K562 (cell line): ENCODE measurements at regions not wholly inside any gene's neighbourhood (a gene's known extent, or its start where the extent isn't known, plus 50 kb on each side); places are given as distances from the start of the nearest gene placed in this dataset.

ENCODE experiments used
- ATAC-seq: fragments of 200-7000 bp; cut with Tn5 transposase; 3 replicates; pipeline ENCODE4 v1.9.1; 2020; ENCODE audit warnings: moderate library complexity
- BruUV-seq: library from RNA; stranded (reverse); fragments of 400-500 nt; replicated peaks from 2 replicates; lab custom pipeline; 2021; lab: Mats Ljungman, UMichigan
- CTCF ChIA-PET: fragments of 300-600 bp; formaldehyde crosslinking; extraction: SDS; loops from one replicate; lab custom pipeline; 2021; ENCODE audit warnings: low intra/inter-chr PET ratio; lab: Yijun Ruan, JAX
- POLR2A ChIA-PET: fragments of 300-600, 350-650 bp; sonication (Branson Sonifier 250); formaldehyde crosslinking; extraction: SDS; loops from one replicate; lab custom pipeline; 2021; ENCODE audit warnings: antibody characterized with exemption, inconsistent platforms; lab: Yijun Ruan, JAX
- DNase-seq, 4 experiments: peaks; one replicate each; pipeline versions ENCODE4 v3.0.0 to v3.0.0-alpha.2; 2011 to 2018; ENCODE audit warnings: low spot score in 3 of 4, mixed read lengths in 3 of 4; ENCODE audit errors: extremely low read depth in 1 of 4
- FAIRE-seq: peaks from 2 replicates; lab custom pipeline; 2011; peaks lifted over from hg19 to GRCh38; lab: Jason Lieb, UNC
- H2AFZ ChIP-seq: 2 replicates; pipeline ENCODE4 v1.6.0; 2011; ENCODE audit warnings: low read depth, low read length, control low read depth, inconsistent platforms
- H3K27ac ChIP-seq: fragments of 200-600 bp; 3 replicates; pipeline ENCODE4 v1.8.0; 2011; ENCODE audit warnings: low read depth, mild to moderate bottlenecking, control low read depth, inconsistent platforms, low read length, moderate library complexity, mixed read lengths; ENCODE audit errors: extremely low read depth
- H3K27me3 ChIP-seq, 2 experiments: fragments of 300-600 bp in 1 of 2; 2 replicates in 1 of 2; 3 replicates in 1 of 2; pipeline versions ENCODE4 v1.6.0 to v1.8.0; 2011; ENCODE audit warnings: inconsistent platforms in 2 of 2, low read length in 2 of 2, mild to moderate bottlenecking in 1 of 2, mixed read lengths in 1 of 2, moderate library complexity in 1 of 2; ENCODE audit not compliant: control insufficient read depth in 2 of 2, insufficient read depth in 2 of 2
- H3K36me3 ChIP-seq: fragments of 300-600 bp; 3 replicates; pipeline ENCODE4 v1.8.0; 2011; ENCODE audit warnings: mild to moderate bottlenecking, low read length, inconsistent platforms; ENCODE audit not compliant: control insufficient read depth, insufficient read depth
- H3K4me1 ChIP-seq, 2 experiments: fragments of 200-600 bp in 1 of 2; replicated peaks in 1 of 2; 2 replicates in 1 of 2; 3 replicates in 1 of 2; pipeline versions ENCODE4 v1.5.1 to v1.8.0; 2011; ENCODE audit warnings: inconsistent platforms in 2 of 2, low read length in 2 of 2, mild to moderate bottlenecking in 1 of 2, mixed read lengths in 1 of 2, moderate library complexity in 1 of 2; ENCODE audit not compliant: control insufficient read depth in 2 of 2, insufficient read depth in 2 of 2
- H3K4me2 ChIP-seq: 2 replicates; pipeline ENCODE4 v1.6.1; 2011; ENCODE audit warnings: low read length, control low read depth, inconsistent platforms, mixed read lengths; ENCODE audit not compliant: insufficient read depth
- H3K4me3 ChIP-seq: fragments of 200-600 bp; sonication (generic), shearing (Covaris generic); 2 replicates; pipeline ENCODE4 v1.5.1; 2016; ENCODE audit warnings: control low read depth, inconsistent platforms
- H3K79me2 ChIP-seq: fragments of 200-600 bp; 3 replicates; pipeline ENCODE4 v1.8.0; 2011; ENCODE audit warnings: low read length, inconsistent platforms; ENCODE audit not compliant: control insufficient read depth, insufficient read depth
- H3K9ac ChIP-seq, 2 experiments: 2 replicates each; pipeline versions ENCODE4 v1.6.0 to v1.6.1; 2011; ENCODE audit warnings: low read depth in 2 of 2, low read length in 2 of 2, control low read depth in 1 of 2, inconsistent platforms in 1 of 2, mild to moderate bottlenecking in 1 of 2, mixed read lengths in 1 of 2; ENCODE audit not compliant: insufficient read depth in 1 of 2
- H3K9me1 ChIP-seq: one replicate; pipeline ENCODE4 v1.6.0; 2011; ENCODE audit warnings: inconsistent platforms, mild to moderate bottlenecking, low read length, moderate library complexity; ENCODE audit not compliant: control insufficient read depth, insufficient read depth
- H3K9me3 ChIP-seq: replicated peaks from 2 replicates; pipeline ENCODE4 v1.5.1; 2011; ENCODE audit warnings: low read depth, low read length, inconsistent platforms; ENCODE audit not compliant: control insufficient read depth, insufficient read depth
- H4K20me1 ChIP-seq: replicated peaks from 2 replicates; pipeline ENCODE4 v1.6.1; 2011; ENCODE audit warnings: low read length, inconsistent platforms, mixed read lengths; ENCODE audit not compliant: control insufficient read depth, insufficient read depth
- ERF ChIP-seq: fragments of 450-650 bp; formaldehyde crosslinking; IDR thresholded peaks from 2 replicates; pipeline ENCODE4 v1.4.0; 2020; ENCODE audit warnings: mild to moderate bottlenecking, mixed read lengths
- LCOR ChIP-seq: sonication (generic); formaldehyde crosslinking; IDR thresholded peaks from 2 replicates; pipeline ENCODE4 v1.8.0; 2022; ENCODE audit warnings: mild to moderate bottlenecking, missing genetic modification reagents
- MXI1 ChIP-seq: IDR thresholded peaks from 2 replicates; pipeline ENCODE4 v1.6.1; 2011; ENCODE audit warnings: low read depth, mild to moderate bottlenecking, improper control_type of control experiment, low read length
- TCF7L2 ChIP-seq: fragments of 150-350 bp; IDR thresholded peaks from 2 replicates; pipeline ENCODE4 v1.6.1; 2016; ENCODE audit warnings: low read depth, mild to moderate bottlenecking, low read length, moderate library complexity
- ZNF174 ChIP-seq: fragments of 250-450 bp; sonication (Bioruptor Pico); IDR thresholded peaks from 2 replicates; pipeline ENCODE4 v1.4.0; 2020; ENCODE audit warnings: mild to moderate bottlenecking
- WGBS: fragments of 100-300 bp; shearing (Covaris generic); methylation state at CpG from one replicate; pipeline ENCODE4 v1.1.6; 2016; ENCODE audit warnings: low coverage, mixed read lengths; ENCODE audit not compliant: insufficient coverage; ENCODE audit errors: missing lambda C conversion rate; 5-methylcytosine and 5-hydroxymethylcytosine counted together
- in situ Hi-C: fragments of 300-500 bp; cut with MboI; formaldehyde crosslinking; loops from 4 replicates; pipeline ENCODE4 v1.15.0; 2018; ENCODE audit warnings: inconsistent platforms, mixed read lengths
- intact Hi-C: fragments of 100-400 bp; cut with micrococcal nuclease; formaldehyde crosslinking; loops from 2 replicates; pipeline ENCODE4 v1.14.2; 2022

GRCh38 chr12:47570151-47570550 lies 135.7 kb downstream of the RPAP3 start:
- Histone ChIP-seq H3K9ac (no peak overlapping the region), H3K4me3 (no peak overlapping the region), H3K9me3 (no peaks in the 10 kb centered on the region), H3K36me3 (no peaks in the 10 kb centered on the region), H3K9me1 (no peaks in the 10 kb centered on the region), H3K4me2 (no peak overlapping the region), H3K27ac (no peak overlapping the region), H3K79me2 (no peaks in the 10 kb centered on the region), H4K20me1 (no peaks in the 10 kb centered on the region), H3K4me1 (no peaks in the 10 kb centered on the region), H3K27me3 (peaks cover 8 to 16% of the 10 kb centered on the region in 2 experiments; a peak in 3 of 5 replicates), H2AFZ (no peak overlapping the region)
- WGBS = 0% methylated on average over 3 of the region's 3 CpGs
- ATAC-seq (no peak), FAIRE-seq (no peak), DNase-seq (no peak)
- in situ Hi-C loops = no loop called here
- ChIA-PET POLR2A (no interaction called here), CTCF (no interaction called here)
- TF ChIP-seq LCOR (CRISPR knock-in tag) (no peak), TCF7L2 (no peak), ZNF174 (CRISPR knock-in tag) (no peak), MXI1 (no peak)
- intact Hi-C loops = no loop called here
- no TSS peak for BruUV-seq

- Histone ChIP-seq H3K4me3 (no peak overlapping the region), H3K4me2 (no peak overlapping the region), H3K27ac (no peak overlapping the region), H3K9ac (no peak overlapping the region), H3K9me1 (no peaks in the 10 kb centered on the region), H3K4me1 (no peaks in the 10 kb centered on the region)
- intact Hi-C loops (no loop called here), in situ Hi-C loops (no loop called here)
- CTCF ChIA-PET = no interaction called here
- POLR2A ChIA-PET = no interaction called here
- TF ChIP-seq ERF (CRISPR knock-in tag) = no peak
- TF ChIP-seq, all 486 proteins: peak for 0
- no TSS peak for BruUV-seq
- Histone ChIP-seq H3K9me3 (no peaks in the 10 kb centered on the region), H4K20me1 (no peaks in the 10 kb centered on the region), H3K79me2 (no peaks in the 10 kb centered on the region), H2AFZ (no peak overlapping the region), H3K27me3 (peaks cover 9 to 19% of the 10 kb centered on the region in 2 experiments; a peak in 3 of 5 replicates), H3K36me3 (no peaks in the 10 kb centered on the region)
- no peak for ATAC-seq
- 4% methylated on average over 3 of the region's 3 CpGs for WGBS
- DNase-seq = no peak
- FAIRE-seq = no peak
Observed at GRCh38 chr12:47562201-47562600, 143.6 kb downstream of the RPAP3 start.
